GM19240 (cell line): ENCODE measurements at regions not wholly inside any gene's neighbourhood (a gene's known extent, or its start where the extent isn't known, plus 50 kb on each side); places are given as distances from the start of the nearest gene placed in this dataset.
"Not testable (repeated sequence)": the region's sequence is repeated elsewhere in the genome, so short reads cannot be mapped to it uniquely, and the experiment has no call there.

Source experiments
- DNase-seq: peaks from one replicate; pipeline ENCODE4 v3.0.0; 2011; ENCODE audit warnings: low spot score; ENCODE audit not compliant: insufficient read length

- DNase-seq: no peak
These were observed 73.4 kb downstream of the FGD2 start for GRCh38 chr6:37078814-37079213.

- no peak for DNase-seq
These were observed 75.7 kb downstream of the FGD2 start for GRCh38 chr6:37081042-37081607.

GRCh38 chr6:37082390-37083130 is 77.1 kb downstream of the FGD2 start:
- DNase-seq: no peak

- DNase-seq: no peak
These were observed 78.0 kb downstream of the FGD2 start for GRCh38 chr6:37083243-37084138.

GRCh38 chr6:37084665-37085064 is 79.2 kb downstream of the FGD2 start:
- not testable (repeated sequence) for DNase-seq

- no peak for DNase-seq
These were observed 79.7 kb downstream of the FGD2 start for GRCh38 chr6:37085198-37085597.

GRCh38 chr6:37088897-37089296 is 81.1 kb upstream of the PIM1 start:
- DNase-seq: no peak

- DNase-seq: no peak
These were observed 80.2 kb upstream of the PIM1 start for GRCh38 chr6:37089783-37090182.

- not testable (repeated sequence) for DNase-seq
These were observed 78.8 kb upstream of the PIM1 start for GRCh38 chr6:37091104-37091503.

- not testable (repeated sequence) for DNase-seq
These were observed 78.4 kb upstream of the PIM1 start for GRCh38 chr6:37091586-37091985.

GRCh38 chr6:37092923-37093727 is 76.8 kb upstream of the PIM1 start:
- no peak for DNase-seq

GRCh38 chr6:37093728-37094069 is 76.3 kb upstream of the PIM1 start:
- DNase-seq: no peak

GRCh38 chr6:37095997-37096396 is 74.0 kb upstream of the PIM1 start:
- DNase-seq: no peak

- no peak for DNase-seq
These were observed 72.6 kb upstream of the PIM1 start for GRCh38 chr6:37097335-37097734.

GRCh38 chr6:37099442-37099841 is 70.5 kb upstream of the PIM1 start:
- no peak for DNase-seq

- no peak for DNase-seq
These were observed 69.2 kb upstream of the PIM1 start for GRCh38 chr6:37100745-37101144.

GRCh38 chr6:37101991-37102298 is 68.0 kb upstream of the PIM1 start:
- DNase-seq: no peak

GRCh38 chr6:37102299-37103168 is 67.4 kb upstream of the PIM1 start:
- peak; percentile 53 for DNase-seq

- DNase-seq: no peak
These were observed 66.5 kb upstream of the PIM1 start for GRCh38 chr6:37103169-37104039.

GRCh38 chr6:37104824-37105147 is 65.2 kb upstream of the PIM1 start:
- no peak for DNase-seq
